ENCODE measurements at regions not wholly inside any gene's neighbourhood (a gene's known extent, or its start where the extent isn't known, plus 50 kb on each side); places are given as distances from the start of the nearest gene placed in this dataset.
A peak's percentile ranks its signal among the peaks of the same experiment; 100 is the strongest.

DNA sequence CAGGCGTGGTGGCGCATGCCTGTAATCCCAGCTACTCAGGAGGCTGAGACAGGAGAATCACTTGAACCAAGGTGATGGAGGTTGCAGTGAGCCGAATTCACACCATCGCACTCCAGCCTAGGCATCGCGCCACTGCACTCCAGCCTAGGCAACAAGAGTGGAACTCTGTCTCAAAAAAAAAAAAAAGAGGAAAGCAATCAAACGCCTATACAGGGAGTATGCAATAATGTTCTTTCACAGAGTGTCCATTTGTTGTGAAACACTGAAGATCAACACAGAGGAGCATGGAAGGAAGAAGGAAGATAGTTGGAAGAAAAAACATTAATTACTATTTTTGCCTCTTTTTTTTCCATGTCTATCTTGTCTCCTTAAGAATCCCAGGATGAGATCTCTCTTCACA, 113.4 kb downstream of the FBXO8 start:
- H3K4me3 ChIP-seq (ENCODE audit: low read depth, low read length), result no peak overlapping the region
- CTCF ChIA-PET, result no interaction called here
- no peak for DNase-seq (ENCODE audit: low read depth, low spot score)
- TF ChIP-seq, protein P1, sequence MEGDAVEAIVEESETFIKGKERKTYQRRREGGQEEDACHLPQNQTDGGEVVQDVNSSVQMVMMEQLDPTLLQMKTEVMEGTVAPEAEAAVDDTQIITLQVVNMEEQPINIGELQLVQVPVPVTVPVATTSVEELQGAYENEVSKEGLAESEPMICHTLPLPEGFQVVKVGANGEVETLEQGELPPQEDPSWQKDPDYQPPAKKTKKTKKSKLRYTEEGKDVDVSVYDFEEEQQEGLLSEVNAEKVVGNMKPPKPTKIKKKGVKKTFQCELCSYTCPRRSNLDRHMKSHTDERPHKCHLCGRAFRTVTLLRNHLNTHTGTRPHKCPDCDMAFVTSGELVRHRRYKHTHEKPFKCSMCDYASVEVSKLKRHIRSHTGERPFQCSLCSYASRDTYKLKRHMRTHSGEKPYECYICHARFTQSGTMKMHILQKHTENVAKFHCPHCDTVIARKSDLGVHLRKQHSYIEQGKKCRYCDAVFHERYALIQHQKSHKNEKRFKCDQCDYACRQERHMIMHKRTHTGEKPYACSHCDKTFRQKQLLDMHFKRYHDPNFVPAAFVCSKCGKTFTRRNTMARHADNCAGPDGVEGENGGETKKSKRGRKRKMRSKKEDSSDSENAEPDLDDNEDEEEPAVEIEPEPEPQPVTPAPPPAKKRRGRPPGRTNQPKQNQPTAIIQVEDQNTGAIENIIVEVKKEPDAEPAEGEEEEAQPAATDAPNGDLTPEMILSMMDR (IDR thresholded peaks at IDR 0.05; ENCODE audit: insufficient read depth, low read length, missing control alignments), result no peak
- POLR2A ChIA-PET, result no interaction called here

DNA sequence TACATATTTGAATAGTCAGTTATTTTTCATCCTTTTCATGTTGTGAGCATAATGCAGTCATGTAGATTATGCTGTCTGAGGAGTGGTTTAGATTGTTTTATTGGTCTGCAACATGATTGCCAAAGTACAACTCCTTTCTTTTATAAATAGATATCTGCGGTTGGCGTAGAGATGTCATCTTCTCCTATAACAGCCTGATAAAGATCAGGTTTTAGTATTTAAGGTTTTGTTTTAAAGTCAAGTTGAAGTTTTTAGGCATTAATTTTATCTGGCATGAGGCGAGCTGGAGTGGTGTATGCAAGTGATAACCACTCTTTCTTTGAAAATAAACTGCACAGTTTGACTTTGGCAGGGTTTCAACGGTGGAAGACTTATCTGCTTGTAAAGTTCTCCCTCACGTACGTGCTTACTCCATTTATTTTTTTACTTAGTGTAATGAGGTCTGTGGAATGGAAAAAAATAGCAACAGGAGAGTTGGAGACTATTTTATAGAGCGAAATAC, 126.3 kb downstream of the FBXO8 start:
- DNase-seq (ENCODE audit: low read depth, low spot score), result no peak
- H3K4me3 ChIP-seq (ENCODE audit: low read depth, low read length), result no peak overlapping the region
- TF ChIP-seq, protein P1 (IDR thresholded peaks at IDR 0.05; ENCODE audit: insufficient read depth, low read length, missing control alignments), result no peak
- POLR2A ChIA-PET, result no interaction called here
- CTCF ChIA-PET, result no interaction called here

DNA sequence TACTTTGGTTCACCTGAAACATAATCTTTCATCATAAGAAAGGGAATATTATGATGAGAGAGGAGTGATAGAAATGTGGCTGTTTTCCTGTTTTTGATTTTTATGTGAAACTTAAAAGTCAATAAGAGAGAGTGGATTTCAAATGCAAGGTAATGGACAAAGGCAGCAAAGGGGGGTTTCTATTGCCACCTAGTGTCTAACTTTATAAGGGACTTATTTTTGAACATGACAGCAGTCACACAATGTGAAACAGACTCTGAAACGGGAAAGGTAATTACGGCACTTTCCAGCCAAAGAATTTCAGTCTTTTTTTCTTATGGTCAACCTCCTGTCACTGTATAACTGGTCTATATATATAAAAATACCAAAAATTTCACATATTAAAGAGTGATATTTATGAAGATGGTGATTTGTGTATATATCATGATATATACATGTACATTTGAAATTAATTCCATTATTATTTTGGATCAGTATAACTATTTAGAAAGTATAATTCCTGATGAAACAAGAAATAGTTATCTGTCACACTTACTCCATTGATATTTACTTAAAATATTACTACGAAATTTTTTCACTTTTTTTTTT, 127.1 kb downstream of the FBXO8 start:
- CTCF ChIA-PET, result no interaction called here
- POLR2A ChIA-PET, result no interaction called here
- DNase-seq (ENCODE audit: low read depth, low spot score), result no peak
- H3K4me3 ChIP-seq (ENCODE audit: low read depth, low read length), result no peak overlapping the region
- TF ChIP-seq, protein P1 (IDR thresholded peaks at IDR 0.05; ENCODE audit: insufficient read depth, low read length, missing control alignments), result peak; percentile 47

- H3K4me3 ChIP-seq (ENCODE audit: low read depth, low read length), result no peak overlapping the region
- peak; percentile 7 for DNase-seq (ENCODE audit: low read depth, low spot score)
- TF ChIP-seq, protein P1 (IDR thresholded peaks at IDR 0.05; ENCODE audit: insufficient read depth, low read length, missing control alignments), result no peak
- ChIA-PET POLR2A (no interaction called here), CTCF (interaction anchor here (0.8 to 3.3 kb wide), 3 partner anchors 165 to 734 kb away, joined by 4 to 11 read pairs (median 4); no protein-coding TSS in a partner anchor)
Observed at GRCh38 chr4:174154215-174154854, 129.1 kb downstream of the FBXO8 start.

DNA sequence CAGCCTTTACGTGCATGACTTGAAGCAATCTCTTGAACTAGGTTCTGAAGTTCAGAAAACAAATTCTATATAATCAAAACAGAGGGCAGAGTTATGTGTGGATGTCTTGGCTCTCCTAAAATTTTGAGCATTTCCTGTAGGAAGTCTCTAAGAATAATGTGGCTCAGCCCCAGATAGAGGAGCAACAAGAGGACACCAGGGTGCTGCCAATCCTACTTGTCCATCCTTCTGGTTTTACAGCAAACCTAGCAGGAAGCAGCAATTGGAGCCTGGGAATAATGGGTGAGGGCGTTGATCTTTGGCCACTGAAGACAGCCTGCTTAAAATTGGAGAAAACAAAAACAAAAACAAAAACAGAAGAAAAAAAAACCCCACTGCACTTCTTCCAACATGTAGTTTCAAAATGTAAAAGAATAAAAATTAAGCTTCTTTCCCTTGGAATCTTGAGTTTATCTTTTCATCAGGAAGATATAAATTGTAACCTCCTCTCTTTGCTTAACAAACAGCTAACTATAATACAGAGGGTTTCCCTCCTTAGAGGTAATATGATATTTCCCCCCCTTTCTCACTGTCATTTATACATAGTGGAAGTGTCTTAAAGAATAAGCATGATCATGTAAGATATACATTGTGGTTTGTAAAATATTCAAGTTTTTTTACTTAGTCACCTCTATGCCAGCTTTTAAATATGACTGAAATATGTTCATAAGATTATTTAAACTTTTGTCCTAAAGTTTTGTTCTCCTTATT, 130.6 kb downstream of the FBXO8 start:
- no peak overlapping the region for H3K4me3 ChIP-seq (ENCODE audit: low read depth, low read length)
- TF ChIP-seq, protein P1 (IDR thresholded peaks at IDR 0.05; ENCODE audit: insufficient read depth, low read length, missing control alignments), result no peak
- CTCF ChIA-PET, result interaction anchor here (1.1 to 3.3 kb wide), 2 partner anchors 11 to 647 kb away, joined by 3 to 11 read pairs; no protein-coding TSS in a partner anchor
- POLR2A ChIA-PET, result no interaction called here
- no peak for DNase-seq (ENCODE audit: low read depth, low spot score)

DNA sequence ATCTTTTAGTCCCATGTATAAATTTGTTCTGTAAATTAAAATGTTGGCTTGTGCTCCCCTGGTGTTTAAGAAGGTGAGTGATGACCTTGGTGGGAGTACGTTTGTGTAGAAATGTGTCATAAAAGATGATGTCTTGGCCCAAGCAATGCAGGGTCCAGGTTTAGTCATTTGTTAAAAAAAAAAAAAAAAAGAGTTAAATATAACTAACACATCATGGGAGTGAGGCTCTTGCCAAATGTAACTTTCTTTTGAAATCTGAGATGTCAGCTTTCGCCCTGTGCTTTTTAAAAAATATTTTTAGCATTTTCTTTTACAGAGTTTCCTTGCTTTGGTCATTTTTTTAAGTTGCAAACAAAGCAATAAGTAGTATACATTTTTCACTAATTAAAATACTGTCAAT, 135.6 kb downstream of the FBXO8 start:
- DNase-seq (ENCODE audit: low read depth, low spot score), result no peak
- CTCF ChIA-PET, result no interaction called here

More for the DNA sequence above, 135.6 kb downstream of the FBXO8 start:
- POLR2A ChIA-PET, result no interaction called here
- H3K4me3 ChIP-seq (ENCODE audit: low read depth, low read length), result no peak overlapping the region
- TF ChIP-seq, protein P1 (IDR thresholded peaks at IDR 0.05; ENCODE audit: insufficient read depth, low read length, missing control alignments), result no peak

Data from AG04449 (cell line).